GM12865 (cell line): ENCODE measurements at regions not wholly inside any gene's neighbourhood (a gene's known extent, or its start where the extent isn't known, plus 50 kb on each side); places are given as distances from the start of the nearest gene placed in this dataset.

ENCODE experiments used
- DNase-seq: peaks from one replicate; pipeline ENCODE4 v3.0.0; 2010; ENCODE audit warnings: low read depth
- H3K4me3 ChIP-seq: 2 replicates; pipeline ENCODE4 v1.5.1; 2011; ENCODE audit warnings: mild to moderate bottlenecking, low read depth, low read length, control low read depth
- CTCF ChIP-seq: IDR thresholded peaks from 2 replicates; pipeline ENCODE4 v1.5.1; 2011; ENCODE audit warnings: low read length, control low read depth, low read depth, inconsistent platforms; ENCODE audit not compliant: insufficient read depth; ENCODE audit errors: missing control alignments

- H3K4me3 ChIP-seq = no peak overlapping the region
- no peak for TF ChIP-seq CTCF
- DNase-seq = peak; percentile 10
These were observed 142.3 kb upstream of the ARHGAP5 start for GRCh38 chr14:31934767-31935266.

GRCh38 chr14:31935391-31935790 lies 141.7 kb upstream of the ARHGAP5 start:
- no peak for DNase-seq
- no peak for TF ChIP-seq CTCF
- no peak overlapping the region for H3K4me3 ChIP-seq

GRCh38 chr14:31936115-31936514 lies 141.0 kb upstream of the ARHGAP5 start:
- H3K4me3 ChIP-seq = no peak overlapping the region
- DNase-seq = no peak
- no peak for TF ChIP-seq CTCF

GRCh38 chr14:31937730-31938346 lies 139.3 kb upstream of the ARHGAP5 start:
- TF ChIP-seq CTCF = no peak
- no peak overlapping the region for H3K4me3 ChIP-seq
- DNase-seq = peak; percentile 83

- DNase-seq = no peak
- no peak overlapping the region for H3K4me3 ChIP-seq
- TF ChIP-seq CTCF = no peak
These were observed 137.2 kb upstream of the ARHGAP5 start for GRCh38 chr14:31939934-31940333.

- H3K4me3 ChIP-seq = no peak overlapping the region
- DNase-seq = no peak
- TF ChIP-seq CTCF = no peak
These were observed 135.6 kb upstream of the ARHGAP5 start for GRCh38 chr14:31941487-31941886.
